BE2C (cell line): ENCODE measurements at regions not wholly inside any gene's neighbourhood (a gene's known extent, or its start where the extent isn't known, plus 50 kb on each side); places are given as distances from the start of the nearest gene placed in this dataset.

Experiments
- DNase-seq: peaks from one replicate; pipeline ENCODE4 v3.0.0-alpha.2; 2020
- H3K27me3 ChIP-seq: fragments of 250-450 bp; sonication (Bioruptor Pico); 2 replicates; pipeline ENCODE4 v1.5.1; 2020; ENCODE audit warnings: mild to moderate bottlenecking
- H3K36me3 ChIP-seq: fragments of 250-450 bp; sonication (Bioruptor Pico); 2 replicates; pipeline ENCODE4 v1.5.1; 2020; ENCODE audit warnings: mild to moderate bottlenecking
- H3K4me1 ChIP-seq: fragments of 250-450 bp; sonication (Bioruptor Pico); 2 replicates; pipeline ENCODE4 v1.5.1; 2020
- H3K4me3 ChIP-seq: 2 replicates; pipeline ENCODE4 v1.5.1; 2011; ENCODE audit warnings: low read depth, low read length
- H3K9me3 ChIP-seq: fragments of 250-450 bp; sonication (Bioruptor Pico); 2 replicates; pipeline ENCODE4 v1.5.1; 2020
- TF ChIP-seq, protein P1 (sequence below): IDR thresholded peaks from 2 replicates; pipeline ENCODE4 v1.5.1; 2012; ENCODE audit warnings: mild to moderate bottlenecking, low read depth, low read length

DNA sequence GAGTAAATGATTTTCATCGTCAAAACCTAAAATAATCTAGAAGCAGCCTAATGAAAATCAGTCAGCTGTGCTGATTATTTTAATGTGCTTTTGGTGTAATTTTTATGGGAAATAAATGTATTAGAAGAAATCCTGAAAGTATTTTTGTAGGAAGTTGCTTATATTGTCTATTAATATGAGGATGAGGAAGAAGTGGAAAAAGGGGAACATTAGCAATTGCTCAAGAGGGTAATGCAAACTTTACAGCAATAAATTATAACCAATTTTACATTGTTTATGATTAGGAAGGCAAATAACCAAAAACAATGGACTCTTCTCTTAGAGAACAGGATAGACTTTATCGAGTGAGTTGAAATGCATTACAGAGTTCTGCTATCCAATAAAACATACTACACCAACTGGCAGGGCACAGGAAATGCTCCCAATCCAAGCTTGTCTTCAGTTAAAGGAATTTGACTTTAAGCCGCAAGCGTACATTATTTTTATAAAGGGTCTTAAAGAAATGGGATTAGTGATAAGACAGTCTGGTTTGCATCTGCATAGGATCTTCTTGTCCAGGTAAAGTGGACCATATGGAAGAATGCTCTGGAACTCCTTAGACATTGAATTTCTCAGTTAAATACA is 374.8 kb downstream of the PDGFC start:
- no peaks in the 10 kb centered on the region for H3K4me1 ChIP-seq
- TF ChIP-seq, protein P1, sequence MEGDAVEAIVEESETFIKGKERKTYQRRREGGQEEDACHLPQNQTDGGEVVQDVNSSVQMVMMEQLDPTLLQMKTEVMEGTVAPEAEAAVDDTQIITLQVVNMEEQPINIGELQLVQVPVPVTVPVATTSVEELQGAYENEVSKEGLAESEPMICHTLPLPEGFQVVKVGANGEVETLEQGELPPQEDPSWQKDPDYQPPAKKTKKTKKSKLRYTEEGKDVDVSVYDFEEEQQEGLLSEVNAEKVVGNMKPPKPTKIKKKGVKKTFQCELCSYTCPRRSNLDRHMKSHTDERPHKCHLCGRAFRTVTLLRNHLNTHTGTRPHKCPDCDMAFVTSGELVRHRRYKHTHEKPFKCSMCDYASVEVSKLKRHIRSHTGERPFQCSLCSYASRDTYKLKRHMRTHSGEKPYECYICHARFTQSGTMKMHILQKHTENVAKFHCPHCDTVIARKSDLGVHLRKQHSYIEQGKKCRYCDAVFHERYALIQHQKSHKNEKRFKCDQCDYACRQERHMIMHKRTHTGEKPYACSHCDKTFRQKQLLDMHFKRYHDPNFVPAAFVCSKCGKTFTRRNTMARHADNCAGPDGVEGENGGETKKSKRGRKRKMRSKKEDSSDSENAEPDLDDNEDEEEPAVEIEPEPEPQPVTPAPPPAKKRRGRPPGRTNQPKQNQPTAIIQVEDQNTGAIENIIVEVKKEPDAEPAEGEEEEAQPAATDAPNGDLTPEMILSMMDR, result no peak
- no peaks in the 10 kb centered on the region for H3K27me3 ChIP-seq
- DNase-seq, result no peak
- H3K36me3 ChIP-seq, result no peaks in the 10 kb centered on the region
- no peak overlapping the region for H3K4me3 ChIP-seq
- H3K9me3 ChIP-seq, result no peaks in the 10 kb centered on the region

DNA sequence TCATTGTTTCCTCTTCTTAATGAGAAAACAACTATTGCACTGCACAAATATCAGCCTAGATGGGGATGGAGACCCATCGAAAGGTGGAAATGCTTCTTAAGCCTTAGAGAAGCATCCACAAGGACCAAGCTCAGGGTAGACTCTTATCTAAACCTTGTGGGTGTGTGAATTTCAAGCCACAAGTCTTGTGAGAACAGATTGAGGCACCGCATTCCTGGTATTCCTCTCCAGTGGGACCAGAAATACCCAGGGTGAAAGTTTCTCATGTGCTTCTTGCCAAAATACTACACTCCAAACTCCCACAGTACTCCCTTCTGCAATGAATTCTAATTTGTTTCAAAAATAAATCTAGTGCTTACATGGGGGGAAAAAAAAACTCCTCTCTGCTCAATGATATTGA is 375.6 kb downstream of the PDGFC start:
- TF ChIP-seq, protein P1, result no peak
- Histone ChIP-seq H3K9me3 (no peaks in the 10 kb centered on the region), H3K4me1 (no peaks in the 10 kb centered on the region), H3K36me3 (no peaks in the 10 kb centered on the region), H3K4me3 (no peak overlapping the region), H3K27me3 (no peaks in the 10 kb centered on the region)
- DNase-seq, result no peak

DNA sequence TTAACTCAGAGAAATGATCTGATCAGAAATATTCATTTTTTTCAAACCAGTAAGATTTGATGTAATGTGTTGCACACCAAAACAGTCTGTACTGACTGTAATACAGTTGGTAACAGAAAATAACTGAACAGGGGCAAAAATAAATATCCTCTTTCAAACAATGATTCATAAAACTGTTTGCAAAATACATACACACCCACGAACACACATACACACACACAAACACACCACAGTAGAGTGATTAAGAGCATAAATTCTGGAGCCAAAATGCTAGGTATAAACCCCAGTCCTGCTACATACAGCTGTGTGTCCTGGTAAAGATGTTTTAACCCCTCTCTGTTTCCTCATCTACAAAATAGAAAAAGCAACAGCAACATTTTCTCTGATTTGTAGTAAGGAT is 376.6 kb downstream of the PDGFC start:
- no peak for DNase-seq
- TF ChIP-seq, protein P1, result no peak
- Histone ChIP-seq H3K36me3 (no peaks in the 10 kb centered on the region), H3K4me1 (no peaks in the 10 kb centered on the region), H3K9me3 (no peaks in the 10 kb centered on the region), H3K4me3 (no peak overlapping the region), H3K27me3 (no peaks in the 10 kb centered on the region)

DNA sequence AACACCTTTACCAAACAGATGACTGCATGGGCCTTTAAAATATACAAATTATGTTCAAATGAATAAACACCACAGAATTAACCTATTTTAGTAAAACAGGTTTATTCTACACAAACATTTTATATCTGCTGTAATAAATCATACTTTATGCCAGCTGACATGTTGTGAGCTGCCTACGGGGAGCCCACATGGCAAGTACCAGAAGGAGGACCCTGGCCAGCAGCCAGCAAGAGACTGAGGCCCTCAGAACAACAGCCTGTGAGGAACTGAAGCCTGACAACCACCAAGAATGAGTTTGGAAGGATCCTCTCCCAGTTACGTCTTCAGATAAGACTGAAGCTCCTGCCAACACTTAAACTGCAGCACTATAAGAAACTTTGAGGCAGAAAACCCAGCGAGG is 377.0 kb downstream of the PDGFC start:
- H3K36me3 ChIP-seq, result no peaks in the 10 kb centered on the region
- H3K4me3 ChIP-seq, result no peak overlapping the region
- DNase-seq, result no peak
- no peaks in the 10 kb centered on the region for H3K4me1 ChIP-seq
- TF ChIP-seq, protein P1, result no peak
- no peaks in the 10 kb centered on the region for H3K9me3 ChIP-seq
- no peaks in the 10 kb centered on the region for H3K27me3 ChIP-seq

DNA sequence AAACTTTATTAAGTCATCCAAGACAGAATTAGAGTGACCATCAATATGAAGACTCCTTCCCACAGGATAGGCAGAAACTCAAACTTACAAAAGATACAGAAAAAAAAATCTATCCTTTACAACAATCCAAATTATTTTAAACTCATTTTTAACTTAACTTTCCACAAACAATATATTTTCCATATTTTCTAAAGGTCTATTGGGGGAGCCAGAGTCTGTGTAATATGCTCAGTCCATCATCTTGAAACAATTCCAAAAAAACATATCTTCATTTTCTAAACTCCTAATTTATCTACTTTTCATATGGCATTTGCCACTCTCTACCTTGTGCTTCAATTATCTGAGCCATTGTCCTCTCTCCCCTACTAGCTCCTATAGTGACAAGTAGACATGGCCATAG is 378.1 kb downstream of the PDGFC start:
- DNase-seq, result no peak
- no peaks in the 10 kb centered on the region for H3K4me1 ChIP-seq
- TF ChIP-seq, protein P1, result no peak

DNA sequence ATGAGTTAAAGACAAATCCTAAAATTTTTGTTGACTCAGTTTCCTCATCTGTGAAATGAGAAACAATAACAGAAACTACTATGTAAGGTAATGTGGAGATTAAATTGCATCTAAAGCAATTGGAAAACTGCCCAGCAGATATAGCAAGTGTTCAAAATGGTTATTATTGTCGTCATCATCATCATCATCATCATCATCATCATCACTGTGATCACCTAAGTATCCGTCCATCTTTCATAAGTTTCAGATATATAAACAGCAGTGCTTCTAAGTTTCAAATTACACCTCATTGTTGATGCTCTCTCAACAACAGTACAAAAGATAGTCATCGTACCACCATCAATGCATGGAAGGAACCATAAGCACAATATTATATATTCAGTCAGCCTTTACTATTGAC is 379.9 kb downstream of the PDGFC start:
- no peaks in the 10 kb centered on the region for H3K27me3 ChIP-seq
- no peak for DNase-seq
- no peak overlapping the region for H3K4me3 ChIP-seq
- no peaks in the 10 kb centered on the region for H3K36me3 ChIP-seq
- H3K9me3 ChIP-seq, result no peaks in the 10 kb centered on the region
- H3K4me1 ChIP-seq, result no peaks in the 10 kb centered on the region
- TF ChIP-seq, protein P1, result no peak

More for the DNA sequence above, 378.1 kb downstream of the PDGFC start:
- Histone ChIP-seq H3K36me3 (no peaks in the 10 kb centered on the region), H3K9me3 (no peaks in the 10 kb centered on the region), H3K4me3 (no peak overlapping the region), H3K27me3 (no peaks in the 10 kb centered on the region)
